Parathyroid adenoma (tissue), 2 donors: ENCODE measurements at regions not wholly inside any gene's neighbourhood (a gene's known extent, or its start where the extent isn't known, plus 50 kb on each side); places are given as distances from the start of the nearest gene placed in this dataset.
"Not testable (repeated sequence)": the region's sequence is repeated elsewhere in the genome, so short reads cannot be mapped to it uniquely, and the experiment has no call there.

ENCODE experiments used
- H2AFZ ChIP-seq: fragments of 300-600 bp; sonication (generic); one replicate; pipeline ENCODE4 v1.7.0; 2017; ENCODE audit warnings: antibody characterized with exemption, mild to moderate bottlenecking
- H3K27ac ChIP-seq: fragments of 300-600 bp; sonication (generic); one replicate; pipeline ENCODE4 v1.7.0; 2017
- H3K27me3 ChIP-seq: fragments of 300-600 bp; sonication (generic); one replicate; pipeline ENCODE4 v1.7.0; 2017; ENCODE audit warnings: low read length; ENCODE audit not compliant: control insufficient read depth, insufficient read depth
- H3K36me3 ChIP-seq: fragments of 300-600 bp; sonication (generic); one replicate; pipeline ENCODE4 v1.7.0; 2017; ENCODE audit warnings: low read length; ENCODE audit not compliant: control insufficient read depth, insufficient read depth
- H3K4me1 ChIP-seq: fragments of 300-600 bp; sonication (generic); one replicate; pipeline ENCODE4 v1.7.0; 2017; ENCODE audit warnings: control low read depth
- H3K4me2 ChIP-seq: fragments of 300-600 bp; sonication (generic); one replicate; pipeline ENCODE4 v1.7.0; 2017; ENCODE audit warnings: low read length
- H3K4me3 ChIP-seq: fragments of 300-600 bp; sonication (generic); one replicate; pipeline ENCODE4 v1.7.0; 2017; ENCODE audit warnings: low read depth, low read length
- H3K79me2 ChIP-seq: fragments of 300-600 bp; sonication (generic); one replicate; pipeline ENCODE4 v1.7.0; 2017; ENCODE audit warnings: control low read depth
- H3K9ac ChIP-seq: fragments of 300-600 bp; sonication (generic); one replicate; pipeline ENCODE4 v1.7.0; 2017; ENCODE audit warnings: mild to moderate bottlenecking
- H3K9me3 ChIP-seq: fragments of 300-600 bp; sonication (generic); one replicate; pipeline ENCODE4 v1.7.0; 2017; ENCODE audit warnings: low read length; ENCODE audit not compliant: control insufficient read depth
- TF ChIP-seq, protein P1 (sequence below): fragments of 300-600 bp; sonication (generic); IDR thresholded peaks from one replicate; pipeline ENCODE4 v1.7.0; 2017; ENCODE audit warnings: antibody characterized with exemption, mild to moderate bottlenecking
- donor health status: primary hyperparathyroidism.

DNA sequence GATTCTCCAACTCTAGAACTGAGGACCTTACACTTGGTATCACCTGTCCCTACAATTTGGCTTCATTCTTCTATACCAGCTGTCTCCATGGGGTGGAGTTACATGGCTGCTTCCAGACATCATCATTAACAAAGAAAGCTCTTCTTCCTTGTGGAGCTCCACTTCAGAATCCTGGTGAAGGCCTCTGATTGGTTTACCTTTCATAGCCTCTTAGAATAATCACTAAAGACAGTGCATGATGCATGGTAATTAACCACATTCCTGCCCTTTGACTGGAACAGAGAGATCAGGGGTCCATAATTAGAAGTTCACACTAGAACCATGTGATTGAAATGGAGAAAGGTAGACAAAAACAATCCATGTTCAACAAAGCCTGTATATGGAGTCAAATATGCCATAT is 112.6 kb upstream of the ZNF827 start:
- no peak overlapping the region for H3K4me2 ChIP-seq
- H3K4me3 ChIP-seq = no peak overlapping the region
- no peaks in the 10 kb centered on the region for H3K36me3 ChIP-seq
- no peak overlapping the region for H3K27ac ChIP-seq
- no peak overlapping the region for H3K9ac ChIP-seq
- no peaks in the 10 kb centered on the region for H3K27me3 ChIP-seq
- no peak overlapping the region for H2AFZ ChIP-seq
- H3K4me1 ChIP-seq = no peaks in the 10 kb centered on the region
- no peaks in the 10 kb centered on the region for H3K79me2 ChIP-seq
- H3K9me3 ChIP-seq = no peaks in the 10 kb centered on the region
- TF ChIP-seq, protein P1, sequence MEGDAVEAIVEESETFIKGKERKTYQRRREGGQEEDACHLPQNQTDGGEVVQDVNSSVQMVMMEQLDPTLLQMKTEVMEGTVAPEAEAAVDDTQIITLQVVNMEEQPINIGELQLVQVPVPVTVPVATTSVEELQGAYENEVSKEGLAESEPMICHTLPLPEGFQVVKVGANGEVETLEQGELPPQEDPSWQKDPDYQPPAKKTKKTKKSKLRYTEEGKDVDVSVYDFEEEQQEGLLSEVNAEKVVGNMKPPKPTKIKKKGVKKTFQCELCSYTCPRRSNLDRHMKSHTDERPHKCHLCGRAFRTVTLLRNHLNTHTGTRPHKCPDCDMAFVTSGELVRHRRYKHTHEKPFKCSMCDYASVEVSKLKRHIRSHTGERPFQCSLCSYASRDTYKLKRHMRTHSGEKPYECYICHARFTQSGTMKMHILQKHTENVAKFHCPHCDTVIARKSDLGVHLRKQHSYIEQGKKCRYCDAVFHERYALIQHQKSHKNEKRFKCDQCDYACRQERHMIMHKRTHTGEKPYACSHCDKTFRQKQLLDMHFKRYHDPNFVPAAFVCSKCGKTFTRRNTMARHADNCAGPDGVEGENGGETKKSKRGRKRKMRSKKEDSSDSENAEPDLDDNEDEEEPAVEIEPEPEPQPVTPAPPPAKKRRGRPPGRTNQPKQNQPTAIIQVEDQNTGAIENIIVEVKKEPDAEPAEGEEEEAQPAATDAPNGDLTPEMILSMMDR = no peak

DNA sequence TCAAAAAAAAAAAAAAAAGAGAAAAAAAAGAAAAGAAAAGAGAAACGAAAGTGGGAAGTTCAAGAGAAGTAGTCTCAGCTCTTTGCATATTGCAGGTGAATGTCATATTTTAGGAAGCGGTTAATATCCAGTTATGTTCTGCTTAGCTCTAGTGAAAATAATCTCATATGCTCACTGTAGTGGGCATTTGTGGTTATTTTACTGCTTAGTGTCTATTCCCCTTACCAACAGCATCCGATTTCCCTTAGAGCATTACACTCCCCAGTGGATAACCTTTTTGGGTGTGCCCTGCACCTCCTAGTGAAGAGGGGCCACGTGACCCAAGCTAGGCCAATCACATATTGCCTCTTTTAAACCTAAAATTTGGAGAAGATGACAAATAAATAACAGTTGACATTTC is 111.2 kb upstream of the ZNF827 start:
- Histone ChIP-seq H3K27me3 (no peaks in the 10 kb centered on the region), H3K4me1 (no peaks in the 10 kb centered on the region), H2AFZ (no peak overlapping the region), H3K9me3 (no peaks in the 10 kb centered on the region), H3K27ac (no peak overlapping the region), H3K4me2 (no peak overlapping the region), H3K79me2 (no peaks in the 10 kb centered on the region), H3K9ac (no peak overlapping the region), H3K4me3 (no peak overlapping the region), H3K36me3 (no peaks in the 10 kb centered on the region)
- TF ChIP-seq, protein P1 = no peak

DNA sequence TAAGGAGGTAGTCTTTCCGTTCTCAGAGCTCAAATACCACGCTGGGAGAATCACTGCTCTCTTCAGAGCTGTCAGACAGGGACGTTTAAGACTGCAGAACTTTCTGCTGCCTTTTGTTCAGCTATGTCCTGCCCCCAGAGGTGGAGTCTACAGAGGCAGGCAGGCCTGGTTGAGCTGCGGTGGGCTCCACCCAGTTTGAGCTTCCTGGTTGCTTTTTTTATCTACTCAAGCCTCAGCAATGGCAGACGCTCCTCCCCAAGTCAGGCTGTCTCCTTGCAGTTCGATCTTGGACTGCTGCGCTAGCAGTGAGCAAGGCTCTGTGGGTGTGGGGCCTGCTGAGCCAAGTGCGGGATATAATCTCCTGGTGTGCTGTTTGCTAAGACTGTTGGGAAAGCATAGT is 109.1 kb upstream of the ZNF827 start:
- H2AFZ ChIP-seq, H3K27me3 ChIP-seq, H3K4me3 ChIP-seq, H3K27ac ChIP-seq, H3K79me2 ChIP-seq, H3K9ac ChIP-seq, H3K9me3 ChIP-seq, H3K36me3 ChIP-seq, H3K4me1 ChIP-seq, H3K4me2 ChIP-seq: not testable (repeated sequence)

DNA sequence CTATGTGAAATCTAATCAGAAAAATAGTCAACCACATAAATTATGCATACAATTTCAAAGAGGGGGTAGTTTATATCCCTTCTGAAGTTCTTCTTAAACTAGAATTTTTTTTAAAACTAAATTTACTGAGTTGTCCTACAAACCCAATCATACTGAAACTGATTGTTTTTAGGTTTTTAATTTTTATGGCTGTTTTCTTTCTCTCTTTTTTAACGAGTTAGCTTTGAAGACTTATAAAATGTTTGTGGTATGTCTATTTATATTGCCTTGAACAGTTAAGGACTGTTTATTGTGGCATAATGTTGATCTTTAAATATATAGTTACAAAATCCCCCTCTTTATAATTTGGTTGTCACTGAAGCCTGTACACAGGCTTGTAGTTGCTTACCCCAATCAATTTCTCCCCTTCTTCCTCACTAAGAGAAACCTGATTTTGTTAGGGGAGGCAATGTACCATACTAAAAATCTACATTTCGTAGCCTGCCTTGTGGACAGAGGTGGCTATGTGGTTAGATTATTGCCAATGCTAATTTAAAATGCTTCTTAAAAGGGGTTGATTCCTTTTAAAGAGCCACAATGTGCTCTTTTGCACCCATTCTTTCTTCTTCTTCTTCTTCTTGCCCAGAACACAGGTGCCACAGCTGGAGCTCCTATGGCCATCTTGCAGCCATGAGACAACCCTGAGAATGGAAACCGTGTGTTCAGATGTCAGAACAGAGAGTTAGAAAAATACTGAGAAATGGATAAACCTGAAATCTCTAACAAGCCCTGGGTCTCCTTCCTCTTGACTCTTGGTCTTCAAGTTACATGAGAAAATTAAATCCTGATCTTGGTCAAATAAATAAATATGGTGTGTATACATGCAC is 102.7 kb upstream of the ZNF827 start:
- no peaks in the 10 kb centered on the region for H3K27me3 ChIP-seq
- no peak overlapping the region for H3K9ac ChIP-seq
- no peak overlapping the region for H2AFZ ChIP-seq
- no peaks in the 10 kb centered on the region for H3K79me2 ChIP-seq
- TF ChIP-seq, protein P1 = no peak
- no peak overlapping the region for H3K4me2 ChIP-seq
- H3K4me1 ChIP-seq = no peaks in the 10 kb centered on the region
- H3K27ac ChIP-seq = no peak overlapping the region
- no peak overlapping the region for H3K4me3 ChIP-seq
- no peaks in the 10 kb centered on the region for H3K36me3 ChIP-seq
- H3K9me3 ChIP-seq = no peaks in the 10 kb centered on the region

DNA sequence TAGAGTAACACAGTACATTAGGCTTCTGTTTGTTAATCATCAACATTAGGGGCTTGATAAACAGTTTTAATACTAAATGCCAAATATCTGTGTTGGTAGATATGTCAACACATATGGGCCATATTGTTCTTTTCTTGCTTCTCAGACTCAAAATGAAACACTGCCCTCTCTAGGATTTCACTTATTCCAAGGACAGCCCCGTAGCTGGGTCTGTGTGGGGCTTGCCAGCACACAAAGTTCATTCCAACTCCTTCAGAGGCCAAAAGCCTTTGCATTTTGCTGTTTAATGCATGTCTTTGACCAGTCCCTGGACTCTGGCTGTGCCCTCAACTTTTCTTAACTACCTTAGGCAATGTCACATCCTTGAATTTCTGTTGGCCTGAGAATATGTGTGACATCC is 102.0 kb upstream of the ZNF827 start:
- no peak overlapping the region for H3K4me2 ChIP-seq
- no peaks in the 10 kb centered on the region for H3K4me1 ChIP-seq
- no peaks in the 10 kb centered on the region for H3K27me3 ChIP-seq
- H3K79me2 ChIP-seq = no peaks in the 10 kb centered on the region
- H3K27ac ChIP-seq = no peak overlapping the region
- TF ChIP-seq, protein P1 = no peak
- no peak overlapping the region for H3K9ac ChIP-seq
- no peak overlapping the region for H2AFZ ChIP-seq
- no peaks in the 10 kb centered on the region for H3K9me3 ChIP-seq
- H3K4me3 ChIP-seq = no peak overlapping the region
- H3K36me3 ChIP-seq = no peaks in the 10 kb centered on the region
